HG02588 (cell line): ENCODE measurements at regions not wholly inside any gene's neighbourhood (a gene's known extent, or its start where the extent isn't known, plus 50 kb on each side); places are given as distances from the start of the nearest gene placed in this dataset.

Experiments used
- ATAC-seq: cut with Tn5 transposase; IDR thresholded peaks from one replicate; pipeline ENCODE4 v1.9.1; 2021; ENCODE audit warnings: mild to moderate bottlenecking, moderate library complexity; ENCODE audit not compliant: unreplicated experiment

DNA sequence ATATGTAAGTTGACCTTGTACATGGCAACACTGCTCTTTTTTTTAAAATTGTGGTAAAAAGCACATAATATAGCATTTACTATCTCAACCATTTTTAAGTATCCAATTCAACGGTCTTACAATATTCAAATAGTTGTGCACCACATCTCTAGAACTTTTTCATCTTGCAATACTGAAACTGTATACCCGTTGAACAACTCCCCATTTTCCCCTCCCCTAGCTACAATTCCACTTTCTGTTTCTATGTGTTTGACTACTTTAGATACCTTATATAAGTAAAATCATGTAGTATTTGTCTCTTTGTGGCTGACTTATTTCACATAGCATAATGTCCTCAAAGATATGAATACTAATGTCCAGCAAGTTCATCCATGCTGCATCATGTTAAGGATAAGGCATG, 452.1 kb downstream of the TXNL1 start:
- ATAC-seq: no peak

- no peak for ATAC-seq
Observed at GRCh38 chr18:56185126-56185525, 453.3 kb downstream of the TXNL1 start.

DNA sequence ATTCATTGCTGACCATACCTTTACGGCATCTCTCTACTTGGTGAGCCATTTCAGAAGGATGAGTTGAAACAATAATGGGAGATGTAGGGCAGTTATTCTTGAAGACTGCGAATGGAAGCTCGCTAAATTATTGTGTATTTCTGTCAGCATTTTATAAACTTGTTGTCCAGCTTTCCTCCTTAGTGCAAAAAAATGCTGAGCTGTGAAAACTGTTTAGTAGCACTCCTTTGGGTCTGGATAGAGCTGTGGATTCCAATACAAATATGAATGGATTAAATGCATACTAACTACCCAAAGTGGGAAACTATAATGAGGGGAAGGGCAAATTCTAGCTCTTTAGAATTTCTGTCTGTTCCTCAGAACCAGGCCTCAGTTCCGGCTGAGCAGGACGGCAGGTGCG, 461.6 kb downstream of the TXNL1 start:
- ATAC-seq: no peak

GRCh38 chr18:56175330-56176001, 462.9 kb downstream of the TXNL1 start:
- no peak for ATAC-seq

DNA sequence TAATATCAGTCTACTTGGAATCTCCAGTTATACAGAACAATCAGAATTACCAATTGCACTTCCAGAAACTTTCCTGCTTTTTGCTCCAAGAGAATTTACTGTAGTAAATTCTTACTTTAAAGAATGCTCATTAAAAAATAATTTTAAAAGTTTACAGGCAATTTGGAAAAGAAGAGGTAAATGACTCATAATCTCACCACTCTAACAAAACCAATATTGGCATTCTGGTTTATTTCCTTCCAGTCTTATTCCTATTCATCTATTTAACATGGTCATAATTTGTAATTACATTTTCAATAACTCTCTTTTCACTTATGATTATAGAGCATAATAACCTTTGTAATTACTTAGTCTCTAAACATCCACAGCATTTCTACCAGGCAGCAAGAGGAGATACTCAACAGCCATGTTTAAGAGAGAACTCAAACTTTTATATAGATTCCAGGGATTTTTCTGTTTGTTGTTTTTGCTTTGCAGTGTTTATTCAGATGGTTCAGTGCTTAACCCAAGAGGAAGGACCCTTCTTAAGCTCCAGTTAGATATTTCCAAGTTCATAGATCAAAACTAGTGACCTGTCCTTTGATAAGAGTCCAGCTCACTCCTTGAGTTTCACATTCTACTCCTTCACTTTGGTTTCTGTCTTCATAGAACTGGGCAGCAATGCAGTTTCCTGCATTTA, 464.7 kb downstream of the TXNL1 start:
- ATAC-seq: no peak

- ATAC-seq: no peak
Observed at GRCh38 chr18:56172527-56172926, 465.9 kb downstream of the TXNL1 start.

DNA sequence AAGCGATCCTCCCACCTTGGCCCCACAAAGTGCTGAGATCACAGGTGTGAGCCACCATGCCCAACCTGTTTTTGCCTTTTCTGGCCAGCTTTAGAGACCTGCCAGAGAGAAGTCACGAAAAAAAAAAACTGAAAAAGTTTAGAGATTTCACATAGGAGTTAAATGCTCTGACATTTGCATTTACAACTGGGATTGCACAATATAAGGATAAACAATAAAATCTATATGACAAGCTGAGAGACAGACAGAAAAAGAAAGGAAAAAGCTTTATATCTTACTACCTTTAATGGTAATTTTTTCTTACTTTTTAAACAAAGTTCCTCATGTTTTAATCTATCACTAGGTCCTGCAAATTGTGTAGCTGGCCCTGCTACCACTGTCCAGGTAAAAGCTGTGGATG, 466.5 kb downstream of the TXNL1 start:
- ATAC-seq: no peak

- ATAC-seq: no peak
Observed at GRCh38 chr18:56168049-56168781, 470.2 kb downstream of the TXNL1 start.

GRCh38 chr18:56167366-56167765, 471.0 kb downstream of the TXNL1 start:
- no peak for ATAC-seq

DNA sequence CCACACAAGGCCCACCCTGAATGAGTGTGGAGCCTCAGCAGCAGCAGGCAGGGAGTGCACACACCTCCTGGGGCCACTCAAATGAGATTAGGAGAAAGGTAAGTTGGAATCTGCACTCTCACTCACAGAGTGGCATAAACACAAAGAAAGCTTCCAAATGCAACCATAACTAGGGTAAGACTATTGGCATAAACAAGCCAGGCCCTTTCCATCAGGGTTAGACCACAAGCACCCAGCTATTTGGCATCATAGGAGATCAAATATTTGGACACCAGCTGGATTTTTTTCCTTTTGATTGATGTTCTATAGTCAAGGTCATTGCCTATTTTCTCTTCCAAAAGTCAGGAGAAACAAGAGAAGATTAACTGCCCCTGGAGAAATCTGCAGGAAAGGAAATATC, 471.5 kb downstream of the TXNL1 start:
- no peak for ATAC-seq

GRCh38 chr18:56165601-56166355, 472.6 kb downstream of the TXNL1 start:
- no peak for ATAC-seq

DNA sequence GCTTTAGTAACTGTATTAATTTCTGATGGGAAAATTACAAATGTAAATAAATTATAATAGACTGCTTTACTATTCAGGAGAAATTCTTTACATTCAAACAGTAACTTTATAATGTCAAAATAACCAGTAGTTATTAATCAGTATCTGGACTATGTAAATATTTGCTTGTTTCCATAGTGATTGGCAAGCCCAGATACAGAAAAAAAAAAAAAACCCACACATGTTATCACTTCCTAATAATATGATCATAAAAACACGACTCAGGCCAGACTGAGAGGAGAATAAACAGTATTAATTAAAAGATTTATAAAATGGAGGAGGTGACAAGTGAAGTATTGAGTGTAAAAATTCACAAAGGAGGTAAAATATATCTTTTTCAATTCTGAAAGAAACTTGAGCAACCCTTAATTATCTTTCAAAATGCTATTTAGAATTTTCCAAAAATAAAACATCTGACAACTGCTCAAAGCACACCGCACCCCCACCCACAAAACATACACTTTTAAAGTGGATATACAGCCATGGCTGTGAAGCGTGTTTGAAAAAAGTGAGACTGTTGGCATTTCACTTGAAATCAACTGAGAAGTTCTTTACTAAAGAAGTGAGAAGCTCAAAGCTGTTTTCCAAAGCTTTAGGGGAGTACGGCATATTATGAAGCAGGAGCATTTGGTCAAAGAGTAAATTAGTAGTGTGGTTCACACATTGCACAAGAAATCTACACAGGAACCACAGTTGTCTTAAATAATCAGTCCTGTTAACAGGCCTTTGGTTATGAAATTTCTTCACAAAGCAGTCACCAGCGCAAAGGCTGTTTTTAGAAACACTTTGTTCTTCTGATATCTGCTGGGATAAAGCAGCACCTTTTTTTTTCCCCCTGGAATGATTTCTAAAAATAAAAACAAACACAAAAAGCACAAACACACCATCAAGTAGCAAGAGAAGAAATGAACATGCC, 475.8 kb downstream of the TXNL1 start:
- ATAC-seq: no peak

GRCh38 chr18:56161566-56162260, 476.7 kb downstream of the TXNL1 start:
- ATAC-seq: no peak

- ATAC-seq: no peak
Observed at GRCh38 chr18:56158676-56159075, 479.7 kb downstream of the TXNL1 start.

DNA sequence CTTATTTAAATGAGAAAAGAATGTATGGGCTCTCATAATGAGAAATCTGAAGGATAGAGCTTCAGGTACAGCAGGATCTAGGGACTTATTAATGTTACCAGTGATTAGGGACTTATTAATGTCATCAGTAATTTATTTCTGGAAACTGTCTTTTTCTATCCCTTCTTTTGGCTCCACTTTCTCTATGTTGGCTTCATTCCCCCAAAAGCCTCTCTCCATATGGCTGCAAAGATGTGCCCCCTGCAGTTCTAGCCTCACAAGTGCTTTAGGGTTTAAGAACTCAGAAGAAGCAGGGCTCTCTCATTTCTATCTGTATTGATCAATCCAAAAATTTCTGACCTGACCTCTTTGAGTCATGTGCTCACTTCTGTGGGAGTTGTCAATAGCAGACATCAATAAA, 480.9 kb downstream of the TXNL1 start:
- ATAC-seq: no peak

GRCh38 chr18:56152551-56153310, 485.7 kb downstream of the TXNL1 start:
- ATAC-seq: no peak

DNA sequence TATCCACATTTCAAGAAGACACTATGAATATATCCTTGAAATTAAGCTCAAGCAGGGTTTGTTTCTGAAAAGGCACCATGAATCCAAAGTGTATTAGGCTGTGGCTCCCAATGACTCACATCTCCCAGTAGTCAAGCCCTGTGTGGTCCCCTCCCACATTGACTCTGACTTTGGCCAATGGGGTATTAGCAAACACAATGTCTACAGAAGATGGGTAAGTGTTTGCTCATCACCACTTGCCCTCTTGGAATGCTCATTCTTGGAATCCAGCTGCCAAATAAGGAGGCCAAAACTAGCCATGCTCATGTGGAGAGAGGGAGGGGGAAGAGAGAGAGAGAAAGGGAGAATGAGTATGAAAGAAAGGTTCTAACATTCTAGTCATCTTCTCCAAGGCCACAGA, 490.0 kb downstream of the TXNL1 start:
- no peak for ATAC-seq

- no peak for ATAC-seq
Observed at GRCh38 chr18:56146565-56146964, 491.8 kb downstream of the TXNL1 start.

DNA sequence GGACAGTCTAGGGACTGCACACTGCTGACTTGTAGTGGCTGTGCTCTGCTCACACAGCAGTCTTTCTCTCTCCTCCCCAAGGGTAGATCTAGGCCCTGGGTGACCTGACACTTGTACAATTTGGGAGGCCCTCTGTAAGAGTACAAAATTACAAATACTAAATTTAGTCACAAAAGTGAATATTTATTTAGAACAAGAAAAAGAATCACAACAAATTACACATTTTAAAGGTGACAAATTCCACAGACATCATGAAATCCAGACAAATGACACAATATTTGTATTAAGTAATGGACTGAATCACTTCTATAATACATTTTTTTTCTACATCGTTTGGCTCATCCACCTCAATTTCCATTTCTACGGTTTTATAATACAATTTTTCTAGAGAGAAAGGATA, 496.4 kb downstream of the TXNL1 start:
- ATAC-seq: no peak
